ENCODE measurements at regions not wholly inside any gene's neighbourhood (a gene's known extent, or its start where the extent isn't known, plus 50 kb on each side); places are given as distances from the start of the nearest gene placed in this dataset.
A peak's percentile ranks its signal among the peaks of the same experiment; 100 is the strongest.
"Not testable (repeated sequence)": the region's sequence is repeated elsewhere in the genome, so short reads cannot be mapped to it uniquely, and the experiment has no call there.

GRCh38 chr17:70599198-70599597, 429.9 kb downstream of the KCNJ2 start:
- DNase-seq, result no peak

DNA sequence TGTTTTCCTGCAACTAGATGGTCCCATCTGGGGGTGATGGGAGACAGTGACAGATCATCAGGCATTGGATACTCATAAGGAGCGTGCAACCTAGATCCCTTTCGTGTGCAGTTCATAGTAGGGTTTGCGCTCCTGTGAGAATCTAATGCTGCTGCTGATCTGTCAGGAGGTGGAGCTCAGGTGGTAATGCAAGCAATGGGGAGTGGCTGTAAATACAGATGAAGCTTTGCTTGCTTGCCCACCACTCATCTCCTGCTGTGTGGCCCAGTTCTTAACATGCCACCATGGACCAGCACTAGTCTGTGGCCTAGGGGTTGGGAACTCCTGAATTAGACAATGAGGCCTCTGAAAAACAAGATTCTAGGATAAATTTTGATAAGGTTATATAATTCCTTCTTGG, 430.6 kb downstream of the KCNJ2 start:
- DNase-seq, result not testable (repeated sequence)

- no peak for DNase-seq
These were observed 433.9 kb downstream of the KCNJ2 start for GRCh38 chr17:70603226-70603625.

DNA sequence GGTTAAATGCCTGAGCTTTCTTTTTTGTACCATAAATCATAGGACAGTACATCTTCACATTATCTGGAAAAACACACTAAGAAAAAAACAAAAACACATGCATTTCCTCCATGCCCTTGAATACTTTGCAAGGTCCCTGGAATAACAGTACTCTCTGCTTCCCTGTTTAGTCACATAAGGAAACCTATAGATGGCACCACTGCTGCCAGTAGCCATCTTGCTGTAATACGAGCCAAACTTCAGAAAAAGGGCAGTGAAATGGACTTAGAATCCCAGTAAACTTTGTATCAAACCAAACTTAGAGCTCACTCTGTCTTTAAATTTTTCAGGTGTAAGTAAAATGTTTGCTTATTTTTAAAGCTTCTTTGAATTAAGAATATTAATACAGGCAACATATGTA, 435.5 kb downstream of the KCNJ2 start:
- DNase-seq, result no peak

GRCh38 chr17:70606086-70606485, 436.8 kb downstream of the KCNJ2 start:
- DNase-seq, result no peak

DNA sequence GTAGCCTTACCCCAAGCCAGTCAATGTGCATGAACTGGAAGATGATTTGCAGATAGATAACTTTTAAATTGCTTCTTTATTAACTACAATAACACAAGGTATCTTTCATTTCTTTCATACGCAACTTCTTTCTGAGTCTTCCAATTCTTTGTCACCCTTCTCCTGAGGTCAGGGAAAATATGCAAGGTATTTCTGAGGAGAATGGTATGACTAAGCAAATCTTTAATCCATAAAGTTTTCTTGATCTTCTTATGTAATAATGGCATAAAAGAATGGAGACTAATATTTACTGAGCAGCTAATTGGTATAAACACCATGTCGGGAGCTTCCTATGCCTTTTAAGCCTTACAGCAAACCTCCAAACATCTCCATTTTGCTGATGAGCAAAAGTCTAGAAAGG, 438.9 kb downstream of the KCNJ2 start:
- no peak for DNase-seq

GRCh38 chr17:70608957-70609356, 439.6 kb downstream of the KCNJ2 start:
- DNase-seq, result no peak

GRCh38 chr17:70609566-70609965, 440.2 kb downstream of the KCNJ2 start:
- DNase-seq, result no peak

GRCh38 chr17:70610161-70610560, 440.8 kb downstream of the KCNJ2 start:
- DNase-seq, result no peak

DNA sequence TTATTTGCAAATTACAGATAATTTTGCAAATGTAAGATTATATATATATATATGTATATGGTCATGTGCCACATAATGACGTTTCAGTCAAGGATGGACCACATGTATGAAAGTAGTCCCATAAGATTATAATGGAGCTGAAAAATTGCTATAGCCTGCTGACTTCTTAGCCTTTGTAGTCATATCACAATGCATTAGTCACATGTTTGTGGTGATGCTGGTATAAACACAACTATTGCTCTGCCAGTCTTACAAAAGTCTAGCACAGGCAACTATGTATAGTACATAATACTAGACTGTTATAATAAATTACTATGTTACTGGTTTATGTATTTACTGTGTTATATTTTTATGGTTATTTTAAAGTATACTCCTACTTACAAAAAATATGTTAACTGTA, 444.3 kb downstream of the KCNJ2 start:
- DNase-seq, result no peak

DNA sequence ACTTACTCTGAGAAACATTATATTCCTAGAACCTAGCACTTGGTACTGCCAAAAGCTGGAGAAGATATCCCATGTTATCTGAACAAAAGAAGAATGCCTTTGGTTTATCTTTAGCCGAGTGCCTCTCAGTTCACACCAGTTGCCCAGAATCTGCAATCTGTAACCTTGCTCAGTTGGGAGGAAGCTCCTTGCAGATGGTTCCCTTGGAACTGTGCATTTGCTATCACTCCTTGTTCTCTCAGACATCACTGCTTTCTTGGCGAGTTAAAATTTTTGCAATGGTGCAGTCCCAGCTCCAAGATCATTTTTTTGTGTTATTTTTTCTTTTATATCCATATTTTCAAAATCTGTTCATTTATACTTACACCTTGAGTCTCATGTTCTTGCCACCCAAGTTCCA, 446.5 kb downstream of the KCNJ2 start:
- DNase-seq, result no peak

GRCh38 chr17:70618641-70619040, 449.3 kb downstream of the KCNJ2 start:
- no peak for DNase-seq

DNA sequence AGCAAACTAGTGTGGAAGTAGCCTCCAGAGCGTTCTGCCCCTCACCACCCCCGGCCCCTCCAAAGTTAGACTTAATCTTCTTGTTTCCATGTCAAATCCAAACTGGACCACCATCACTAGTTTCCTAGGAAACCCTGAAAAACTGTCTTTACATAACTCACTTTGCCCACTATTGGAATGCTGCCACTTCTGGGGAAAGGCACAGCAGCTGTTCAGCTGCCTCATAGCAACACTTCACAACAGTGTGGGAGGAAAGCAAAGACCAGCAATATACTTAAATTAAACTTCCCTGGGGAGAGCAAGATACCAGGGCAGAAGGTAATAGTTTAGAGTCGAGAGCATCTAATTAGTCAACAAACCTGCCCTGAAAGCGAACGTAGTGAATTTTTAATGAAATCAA, 452.2 kb downstream of the KCNJ2 start:
- no peak for DNase-seq

GRCh38 chr17:70622368-70623260, 453.3 kb downstream of the KCNJ2 start:
- DNase-seq, result no peak

DNA sequence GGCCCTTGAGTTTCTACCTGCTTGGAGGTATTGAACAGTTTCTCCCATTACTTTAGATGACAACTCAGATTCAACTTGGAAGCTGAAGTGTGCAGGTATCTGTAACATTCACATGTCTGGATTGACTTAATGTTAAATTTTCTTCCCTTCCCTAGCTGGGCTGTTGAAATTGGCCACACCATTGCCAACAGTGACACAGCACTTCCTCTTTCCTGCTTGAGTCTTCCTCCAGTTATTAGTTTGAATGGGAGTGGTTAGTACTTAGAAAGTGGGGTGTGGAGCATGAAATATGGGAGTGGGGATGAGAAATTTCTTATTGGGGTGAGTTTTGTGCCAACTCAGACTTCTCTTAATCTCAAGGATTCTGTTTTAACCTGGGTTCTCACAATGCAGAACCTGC, 454.9 kb downstream of the KCNJ2 start:
- DNase-seq, result no peak

DNA sequence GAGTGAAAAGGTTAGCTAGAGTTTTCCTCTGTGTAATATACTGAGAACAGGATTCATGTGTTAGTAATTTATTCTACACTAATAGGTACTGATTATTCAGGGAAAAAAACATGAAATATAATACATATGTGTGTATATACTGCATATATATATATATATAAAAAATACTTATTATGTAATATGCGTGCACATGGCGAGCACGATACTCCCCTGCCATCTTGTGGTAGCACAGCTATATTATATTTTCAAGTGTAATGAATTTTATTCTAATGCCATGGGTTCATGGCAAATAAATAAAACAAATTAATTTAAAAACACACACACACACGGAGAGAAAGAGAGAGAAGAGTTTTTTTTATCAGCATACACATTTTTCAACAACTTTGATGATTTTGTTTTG, 460.6 kb downstream of the KCNJ2 start:
- DNase-seq, result no peak

DNA sequence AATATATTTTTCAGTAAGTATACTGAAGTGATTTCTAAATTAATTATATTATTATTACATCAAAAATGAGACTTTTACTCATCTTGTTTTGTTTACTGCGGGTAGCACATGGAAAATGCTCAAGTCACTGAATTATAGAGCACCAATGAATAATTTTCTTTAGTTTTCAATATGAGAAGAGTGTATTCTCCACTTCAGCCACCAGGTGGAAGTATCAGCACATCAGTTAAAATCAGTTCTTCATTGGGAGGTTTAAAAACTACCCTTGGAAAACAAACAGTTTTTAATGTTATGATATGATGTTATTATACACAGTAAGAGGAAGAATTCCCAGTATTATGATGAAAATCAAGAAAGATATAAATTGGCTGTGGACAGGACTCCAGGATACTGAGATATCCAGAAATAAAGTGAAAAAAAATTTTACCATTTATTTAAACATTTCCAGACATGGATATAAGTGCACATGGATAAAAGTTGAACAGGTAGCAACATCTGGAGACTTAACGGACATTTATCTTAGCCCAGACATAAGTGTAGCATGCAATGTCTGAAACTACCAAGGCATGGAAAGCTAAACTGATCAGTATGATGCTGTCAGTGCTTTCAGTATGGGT, 467.3 kb downstream of the KCNJ2 start:
- DNase-seq, result no peak

DNA sequence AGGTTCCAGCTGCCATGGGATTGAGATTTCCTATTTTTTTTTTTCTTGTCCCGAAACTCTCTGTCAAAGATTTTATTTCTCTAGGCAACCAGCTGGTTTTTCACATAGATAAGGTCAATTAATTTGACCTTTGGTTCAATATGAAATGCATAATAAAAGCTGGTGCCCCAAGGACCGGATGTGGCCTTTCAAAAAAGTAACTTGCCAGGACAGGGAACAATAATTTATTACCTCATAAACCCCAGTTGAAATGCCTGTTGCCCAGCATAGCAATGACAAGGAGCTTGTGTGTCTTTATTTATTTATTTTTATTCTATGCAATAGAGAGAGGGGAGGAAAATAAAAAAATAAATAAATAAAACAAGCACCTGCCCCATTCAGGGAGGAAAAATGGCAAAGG, 472.7 kb downstream of the KCNJ2 start:
- DNase-seq, result no peak

DNA sequence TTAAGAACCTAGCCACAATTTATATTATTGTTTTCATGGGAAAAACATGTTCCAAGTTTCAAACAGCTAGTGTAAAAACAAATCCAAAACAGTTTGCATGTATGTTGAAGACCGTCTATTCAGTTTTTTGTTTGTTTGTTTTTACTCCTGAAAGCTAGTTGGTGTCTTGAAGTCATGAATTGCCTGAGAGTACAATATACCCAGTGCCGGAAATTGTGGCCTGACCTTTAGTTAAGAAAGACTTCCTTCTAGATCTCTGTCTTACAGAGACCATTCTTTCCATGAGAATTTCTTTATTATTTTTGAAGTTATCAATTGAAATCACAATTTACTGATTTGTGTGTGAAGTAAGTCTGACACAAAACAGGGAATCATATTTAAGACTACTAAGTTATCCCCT, 474.8 kb downstream of the KCNJ2 start:
- no peak for DNase-seq

DNA sequence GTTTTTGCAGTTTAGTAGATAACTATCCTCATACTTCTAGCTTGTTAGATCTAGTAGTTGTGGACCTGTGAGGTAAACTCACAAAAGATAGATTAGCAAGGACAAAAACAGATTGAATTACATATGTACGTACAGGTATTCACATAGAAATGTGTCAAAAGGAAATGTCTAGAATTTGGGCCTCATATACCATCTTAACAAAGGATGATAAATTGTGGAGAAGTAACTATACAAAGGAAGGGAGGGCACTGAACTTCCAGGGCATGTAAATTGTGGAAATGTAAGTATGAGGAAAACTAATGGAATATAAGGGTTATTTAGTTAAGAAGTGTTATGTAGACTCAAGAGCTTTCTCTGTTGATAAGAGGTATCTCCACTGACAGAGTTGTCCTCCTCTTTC, 477.3 kb downstream of the KCNJ2 start:
- no peak for DNase-seq

DNA sequence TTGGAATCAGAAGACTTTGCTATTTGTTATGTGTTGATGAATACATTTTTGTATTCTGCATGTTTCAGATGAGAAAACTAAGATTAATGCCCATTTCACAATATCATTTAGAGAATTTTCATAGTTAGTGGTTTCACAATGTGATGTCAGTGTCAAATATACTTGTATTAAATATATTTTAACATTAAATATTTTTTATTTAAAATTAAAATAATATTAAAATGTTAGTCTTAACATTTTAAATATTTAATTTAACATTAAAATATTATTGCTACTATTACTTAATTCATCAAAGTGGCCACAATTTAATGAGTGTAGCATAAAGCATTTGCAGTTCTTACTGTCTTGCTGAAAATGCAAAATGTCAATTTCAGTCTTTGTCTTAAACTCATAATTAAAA, 478.8 kb downstream of the KCNJ2 start:
- no peak for DNase-seq

GRCh38 chr17:70653850-70654249, 484.5 kb downstream of the KCNJ2 start:
- DNase-seq, result no peak

- DNase-seq, result peak; percentile 87
These were observed 485.4 kb downstream of the KCNJ2 start for GRCh38 chr17:70654706-70655105.
